ENCODE measurements at regions not wholly inside any gene's neighbourhood (a gene's known extent, or its start where the extent isn't known, plus 50 kb on each side); places are given as distances from the start of the nearest gene placed in this dataset.

- TF ChIP-seq ZNF292 (tag by site-specific recombination; IDR thresholded peaks at IDR 0.05; ENCODE audit: borderline replicate concordance, low read depth), result no peak
- TF ChIP-seq SP7 (tag by site-specific recombination; IDR thresholded peaks at IDR 0.05), result no peak
Measured at GRCh38 chr2:53220969-53221368, 546.6 kb upstream of the CHAC2 start (continued).

DNA sequence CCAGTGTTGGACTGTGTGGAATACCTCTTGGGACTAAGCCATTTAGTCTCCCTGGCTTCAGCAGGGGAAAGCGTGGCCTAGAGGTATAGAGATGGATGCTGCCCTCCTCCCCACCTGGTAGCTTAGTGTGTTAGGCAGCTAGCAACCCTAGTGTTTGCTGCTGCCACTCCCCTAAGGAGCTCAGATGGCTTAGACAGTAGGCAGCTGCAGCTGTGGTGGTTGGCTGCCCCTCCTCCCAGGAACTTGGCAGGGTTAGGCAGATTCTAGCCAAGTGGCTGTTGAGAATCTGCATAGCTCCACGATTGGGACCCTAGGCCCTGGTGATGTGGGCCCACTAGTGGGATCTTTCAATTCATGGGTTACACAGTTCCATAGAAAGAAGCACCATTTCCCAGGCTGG, 550.4 kb upstream of the CHAC2 start:
- H3K27ac ChIP-seq (ENCODE audit: extremely low read depth, low read depth, low read length), result no peak overlapping the region
- ChIA-PET CTCF (interaction anchor here (0.7 kb wide), 1 partner anchor 498 kb away, joined by 4 read pairs; no protein-coding TSS in a partner anchor), POLR2A (no interaction called here)

More for the DNA sequence above, 550.4 kb upstream of the CHAC2 start:
- Histone ChIP-seq H3K9me3 (ENCODE audit: control insufficient read depth, insufficient read depth, low read depth, low read length) (no peaks in the 10 kb centered on the region), H3K4me1 (ENCODE audit: control insufficient read depth, insufficient read depth, low read length) (no peaks in the 10 kb centered on the region), H3K4me3 (ENCODE audit: low read depth, low read length) (no peak overlapping the region), H3K36me3 (ENCODE audit: control insufficient read depth in 2 of 2, insufficient read depth in 1 of 2, low read length in 2 of 2) (no peaks in the 10 kb centered on the region)
- TF ChIP-seq, protein P1, sequence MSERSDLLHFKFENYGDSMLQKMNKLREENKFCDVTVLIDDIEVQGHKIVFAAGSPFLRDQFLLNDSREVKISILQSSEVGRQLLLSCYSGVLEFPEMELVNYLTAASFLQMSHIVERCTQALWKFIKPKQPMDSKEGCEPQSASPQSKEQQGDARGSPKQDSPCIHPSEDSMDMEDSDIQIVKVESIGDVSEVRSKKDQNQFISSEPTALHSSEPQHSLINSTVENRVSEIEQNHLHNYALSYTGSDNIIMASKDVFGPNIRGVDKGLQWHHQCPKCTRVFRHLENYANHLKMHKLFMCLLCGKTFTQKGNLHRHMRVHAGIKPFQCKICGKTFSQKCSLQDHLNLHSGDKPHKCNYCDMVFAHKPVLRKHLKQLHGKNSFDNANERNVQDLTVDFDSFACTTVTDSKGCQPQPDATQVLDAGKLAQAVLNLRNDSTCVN (tag by site-specific recombination; optimal IDR thresholded peaks at IDR 0.05), result no peak
- TF ChIP-seq ZNF280C (tag by site-specific recombination; IDR thresholded peaks at IDR 0.05) (no peak), ZNF645 (tag by site-specific recombination; IDR thresholded peaks at IDR 0.05) (no peak), ZNF423 (tag by site-specific recombination; IDR thresholded peaks at IDR 0.05) (no peak), ZSCAN23 (tag by site-specific recombination; IDR thresholded peaks at IDR 0.05) (no peak), ZNF146 (tag by site-specific recombination; IDR thresholded peaks at IDR 0.05) (no peak), ZNF394 (tag by site-specific recombination; IDR thresholded peaks at IDR 0.05; ENCODE audit: borderline replicate concordance) (no peak), ZNF26 (tag by site-specific recombination; IDR thresholded peaks at IDR 0.05) (no peak), ZNF664 (tag by site-specific recombination; IDR thresholded peaks at IDR 0.05) (no peak), ZNF223 (tag by site-specific recombination; IDR thresholded peaks at IDR 0.05) (no peak), ZNF37A (tag by site-specific recombination; IDR thresholded peaks at IDR 0.05) (no peak), ZNF660 (tag by site-specific recombination; IDR thresholded peaks at IDR 0.05) (no peak), ZNF416 (tag by site-specific recombination; IDR thresholded peaks at IDR 0.05) (no peak), ZNF239 (tag by site-specific recombination; IDR thresholded peaks at IDR 0.05) (no peak)
- TF ChIP-seq, protein P2, sequence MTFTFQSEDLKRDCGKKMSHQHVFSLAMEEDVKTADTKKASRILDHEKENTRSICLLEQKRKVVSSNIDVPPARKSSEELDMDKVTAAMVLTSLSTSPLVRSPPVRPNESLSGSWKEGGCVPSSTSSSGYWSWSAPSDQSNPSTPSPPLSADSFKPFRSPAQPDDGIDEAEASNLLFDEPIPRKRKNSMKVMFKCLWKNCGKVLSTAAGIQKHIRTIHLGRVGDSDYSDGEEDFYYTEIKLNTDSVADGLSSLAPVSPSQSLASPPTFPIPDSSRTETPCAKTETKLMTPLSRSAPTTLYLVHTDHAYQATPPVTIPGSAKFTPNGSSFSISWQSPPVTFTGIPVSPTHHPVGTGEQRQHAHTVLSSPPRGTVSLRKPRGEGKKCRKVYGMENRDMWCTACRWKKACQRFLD (tag by site-specific recombination; IDR thresholded peaks at IDR 0.05), result no peak
